Muscle of leg (tissue), 3 donors: ENCODE measurements at regions not wholly inside any gene's neighbourhood (a gene's known extent, or its start where the extent isn't known, plus 50 kb on each side); places are given as distances from the start of the nearest gene placed in this dataset.
A peak's percentile ranks its signal among the peaks of the same experiment; 100 is the strongest.

Experiments used
- DNase-seq: peaks from one replicate; pipeline ENCODE4 v3.0.0; 2013
- H3K27ac ChIP-seq: one replicate; pipeline ENCODE4 v1.5.1; 2013; ENCODE audit warnings: mild to moderate bottlenecking, low read length, control low read depth
- H3K27me3 ChIP-seq: one replicate; pipeline ENCODE4 v1.6.1; 2013; ENCODE audit warnings: low read length; ENCODE audit not compliant: control insufficient read depth, insufficient read depth
- H3K36me3 ChIP-seq: one replicate; pipeline ENCODE4 v1.6.1; 2013; ENCODE audit warnings: low read length; ENCODE audit not compliant: control insufficient read depth, insufficient read depth
- H3K4me1 ChIP-seq: one replicate; pipeline ENCODE4 v1.6.1; 2013; ENCODE audit warnings: low read length; ENCODE audit not compliant: control insufficient read depth, insufficient read depth
- H3K4me3 ChIP-seq: one replicate; pipeline ENCODE4 v1.5.1; 2013; ENCODE audit warnings: low read length, control low read depth
- H3K9me3 ChIP-seq: replicated peaks from 2 replicates; pipeline ENCODE4 v1.6.1; 2013; ENCODE audit warnings: low read depth, low read length; ENCODE audit not compliant: control insufficient read depth
- WGBS: methylation state at CpG from one replicate; pipeline ENCODE4 v1.1.5; 2013; ENCODE audit warnings: missing lambda C conversion rate; ENCODE audit not compliant: insufficient coverage; 5-methylcytosine and 5-hydroxymethylcytosine counted together

DNA sequence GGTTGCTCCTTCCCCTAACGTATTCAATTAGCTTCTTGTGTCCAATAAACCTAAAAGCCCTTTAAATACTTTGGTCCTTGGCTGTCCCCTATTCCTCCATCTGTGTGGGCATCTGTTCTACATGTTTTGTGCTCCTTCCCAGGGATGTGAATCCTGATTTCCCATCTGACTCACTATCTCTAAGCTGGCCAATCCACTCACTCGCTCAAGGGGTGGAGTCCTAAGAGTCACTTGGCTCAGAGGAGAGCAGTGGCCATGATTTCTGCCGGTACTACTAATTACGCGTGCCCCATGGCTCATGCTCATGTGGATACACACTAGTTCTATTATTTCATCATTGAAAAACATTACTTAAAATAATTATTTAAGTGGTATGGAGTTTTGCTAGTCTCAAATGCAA is 89.6 kb downstream of the TAF11L14 start:
- Histone ChIP-seq H3K27ac (no peak overlapping the region), H3K36me3 (no peaks in the 10 kb centered on the region), H3K9me3 (no peaks in the 10 kb centered on the region), H3K4me1 (peaks cover 9% of the 10 kb centered on the region), H3K27me3 (no peaks in the 10 kb centered on the region), H3K4me3 (no peak overlapping the region)
- 84% methylated on average over 2 of the region's 5 CpGs for WGBS
- DNase-seq: no peak

DNA sequence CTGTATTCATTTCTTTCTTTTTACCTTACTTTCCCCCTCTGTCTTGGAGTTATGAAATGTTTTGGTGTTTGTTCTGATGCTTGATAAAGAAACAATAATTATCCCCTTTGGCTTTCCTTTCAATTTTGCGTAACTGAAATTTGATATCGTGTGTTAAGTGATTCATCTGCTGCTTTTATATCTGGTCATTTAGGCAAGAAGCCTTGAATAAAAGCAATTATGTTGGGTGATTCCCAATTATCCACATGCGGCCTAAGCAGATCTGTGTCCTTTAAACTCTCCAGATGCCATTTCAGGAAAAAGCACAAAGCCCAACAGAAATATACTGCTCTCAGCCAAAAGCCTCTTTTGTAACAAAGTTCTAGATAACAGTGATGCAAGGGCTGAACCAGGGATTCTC is 92.8 kb downstream of the TAF11L14 start:
- no peak overlapping the region for H3K27ac ChIP-seq
- DNase-seq: no peak
- H3K9me3 ChIP-seq: no peaks in the 10 kb centered on the region
- no peaks in the 10 kb centered on the region for H3K36me3 ChIP-seq
- no peaks in the 10 kb centered on the region for H3K4me1 ChIP-seq
- WGBS: no CpG with 5 or more reads among the region's 3 CpGs
- no peak overlapping the region for H3K4me3 ChIP-seq
- H3K27me3 ChIP-seq: no peaks in the 10 kb centered on the region

GRCh38 chr5:17730421-17730820 is 96.2 kb downstream of the TAF11L14 start:
- Histone ChIP-seq H3K36me3 (no peaks in the 10 kb centered on the region), H3K9me3 (no peaks in the 10 kb centered on the region), H3K27me3 (no peaks in the 10 kb centered on the region), H3K27ac (no peak overlapping the region), H3K4me3 (no peak overlapping the region), H3K4me1 (no peaks in the 10 kb centered on the region)
- WGBS: no CpG with 5 or more reads among the region's 2 CpGs
- DNase-seq: no peak

- Histone ChIP-seq H3K9me3 (no peaks in the 10 kb centered on the region), H3K4me1 (no peaks in the 10 kb centered on the region), H3K36me3 (no peaks in the 10 kb centered on the region), H3K4me3 (no peak overlapping the region), H3K27ac (no peak overlapping the region), H3K27me3 (no peaks in the 10 kb centered on the region)
- no peak for DNase-seq
- 86% methylated on average over 1 of the region's 3 CpGs for WGBS
Measured at GRCh38 chr5:17732351-17732923, 98.2 kb downstream of the TAF11L14 start.

DNA sequence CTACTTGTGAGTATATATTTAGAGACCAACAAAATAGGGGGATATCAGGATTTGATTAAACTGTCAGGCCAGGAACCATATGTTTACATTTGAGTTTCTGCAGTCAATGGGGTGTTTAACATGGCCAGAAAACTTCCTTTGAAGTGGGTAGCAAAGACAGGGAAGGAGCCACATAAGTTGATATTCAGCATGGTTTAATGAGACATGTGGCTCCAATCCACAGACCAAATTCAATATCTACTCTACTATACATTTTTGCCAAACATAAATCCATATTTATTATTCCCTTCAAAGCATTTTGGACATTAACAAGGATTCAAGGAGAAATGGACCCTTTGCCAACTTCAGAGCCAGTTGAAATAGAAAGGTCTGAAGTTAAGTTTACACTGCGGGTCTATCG is 99.8 kb downstream of the TAF11L14 start:
- H3K4me1 ChIP-seq: no peaks in the 10 kb centered on the region
- H3K36me3 ChIP-seq: no peaks in the 10 kb centered on the region
- no peak for DNase-seq
- no peaks in the 10 kb centered on the region for H3K9me3 ChIP-seq
- no peak overlapping the region for H3K27ac ChIP-seq
- H3K27me3 ChIP-seq: no peaks in the 10 kb centered on the region
- no CpG with 5 or more reads among the region's 2 CpGs for WGBS
- no peak overlapping the region for H3K4me3 ChIP-seq

DNA sequence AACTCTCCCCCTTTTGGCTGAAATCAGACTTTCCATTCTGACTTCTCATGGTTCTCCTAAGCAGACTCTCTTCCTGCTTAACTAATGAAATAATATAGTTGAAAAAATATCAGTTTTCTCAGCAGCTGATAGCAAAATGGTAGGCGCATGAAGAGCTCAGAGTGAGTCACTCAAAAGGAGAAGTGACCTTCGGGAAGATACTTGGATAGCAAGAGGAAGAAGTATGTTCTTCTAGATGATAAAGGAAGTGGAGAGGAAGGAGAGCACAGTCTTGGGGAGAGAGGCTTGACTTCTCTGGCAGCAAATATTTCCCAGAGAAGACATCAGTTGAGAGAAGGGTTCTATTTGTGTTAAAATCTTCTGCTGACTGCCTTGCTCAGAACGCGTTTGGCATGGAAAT is 101.5 kb downstream of the TAF11L14 start:
- Histone ChIP-seq H3K27ac (no peak overlapping the region), H3K4me1 (no peaks in the 10 kb centered on the region), H3K4me3 (no peak overlapping the region), H3K36me3 (no peaks in the 10 kb centered on the region), H3K27me3 (no peaks in the 10 kb centered on the region), H3K9me3 (no peaks in the 10 kb centered on the region)
- WGBS: 65% methylated on average over 4 of the region's 4 CpGs
- DNase-seq: no peak

GRCh38 chr5:17737092-17737491 is 102.8 kb downstream of the TAF11L14 start:
- Histone ChIP-seq H3K4me1 (no peaks in the 10 kb centered on the region), H3K27me3 (no peaks in the 10 kb centered on the region), H3K36me3 (no peaks in the 10 kb centered on the region), H3K27ac (no peak overlapping the region), H3K4me3 (no peak overlapping the region), H3K9me3 (no peaks in the 10 kb centered on the region)
- WGBS: 100% methylated on average over 2 of the region's 2 CpGs
- no peak for DNase-seq

DNA sequence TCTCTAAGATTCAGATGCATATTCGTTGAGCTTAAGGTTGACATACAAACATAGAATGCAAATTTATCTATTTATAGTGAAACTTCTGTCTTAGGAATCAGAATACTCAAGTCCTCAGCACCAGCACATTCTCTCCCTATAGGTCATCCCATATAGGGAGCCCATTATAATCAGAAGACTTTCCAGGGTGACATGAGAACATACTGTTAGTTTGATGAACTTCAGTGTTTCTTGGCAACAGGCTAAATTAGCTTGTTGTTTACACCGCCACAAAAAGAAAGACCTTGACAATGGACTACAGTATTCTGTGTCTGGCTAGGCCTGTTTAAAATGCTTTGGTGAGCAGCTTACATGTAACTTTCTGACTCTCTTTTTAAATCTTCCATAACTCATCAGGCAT is 104.2 kb downstream of the TAF11L14 start:
- no peak overlapping the region for H3K4me3 ChIP-seq
- no peaks in the 10 kb centered on the region for H3K4me1 ChIP-seq
- no peaks in the 10 kb centered on the region for H3K27me3 ChIP-seq
- no CpG with 5 or more reads among the region's 2 CpGs for WGBS
- H3K9me3 ChIP-seq: no peaks in the 10 kb centered on the region
- H3K36me3 ChIP-seq: no peaks in the 10 kb centered on the region
- no peak overlapping the region for H3K27ac ChIP-seq
- DNase-seq: no peak

DNA sequence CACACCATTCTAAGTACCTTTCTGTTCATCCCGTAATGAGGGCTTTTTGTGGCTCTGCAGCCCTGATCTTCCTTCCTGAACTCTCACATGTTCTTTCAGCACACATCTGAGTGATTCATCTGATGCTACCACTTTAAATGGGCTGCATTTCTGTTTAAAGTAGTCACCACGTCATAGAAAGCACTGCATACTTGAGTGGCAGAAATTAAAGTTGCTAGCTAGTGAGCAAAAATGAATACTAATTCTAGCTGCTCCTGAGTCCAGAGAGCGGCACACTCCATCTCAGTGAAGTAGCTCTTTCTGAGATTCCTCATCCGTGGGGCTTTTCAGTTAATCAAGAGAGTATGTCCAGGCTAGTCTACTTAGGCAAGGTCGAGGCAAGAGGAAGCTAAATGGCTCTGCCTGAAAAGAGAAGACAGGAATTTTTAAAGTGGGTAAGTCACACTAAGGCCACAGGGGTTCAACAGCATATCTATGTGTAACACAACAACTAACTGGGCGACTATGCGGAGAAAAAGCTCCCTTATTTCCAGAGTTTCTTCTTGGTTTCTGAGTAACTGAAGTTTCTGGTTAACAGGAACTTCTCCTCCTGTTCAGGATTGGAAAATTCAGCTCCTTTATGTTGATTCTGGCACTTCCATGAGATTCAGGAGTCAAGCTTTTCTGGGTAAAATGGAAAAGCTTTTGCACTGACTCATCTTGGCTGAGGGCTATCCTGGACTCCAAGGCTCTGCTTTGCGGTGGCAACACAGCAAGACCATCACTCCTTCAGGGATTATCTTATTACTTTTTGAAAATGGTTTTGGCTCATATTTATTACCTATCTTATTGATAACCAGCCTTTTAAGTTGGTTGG is 109.5 kb downstream of the TAF11L14 start:
- Histone ChIP-seq H3K4me3 (no peak overlapping the region), H3K4me1 (no peaks in the 10 kb centered on the region), H3K36me3 (no peaks in the 10 kb centered on the region), H3K9me3 (no peaks in the 10 kb centered on the region), H3K27me3 (no peaks in the 10 kb centered on the region), H3K27ac (no peak overlapping the region)
- peak; percentile 72 for DNase-seq
- 83% methylated on average over 1 of the region's 8 CpGs for WGBS

- Histone ChIP-seq H3K27me3 (no peaks in the 10 kb centered on the region), H3K36me3 (no peaks in the 10 kb centered on the region), H3K4me1 (no peaks in the 10 kb centered on the region), H3K4me3 (no peak overlapping the region), H3K9me3 (no peaks in the 10 kb centered on the region), H3K27ac (no peak overlapping the region)
- DNase-seq: no peak
- WGBS: 67% methylated on average over 1 of the region's 2 CpGs
Measured at GRCh38 chr5:17748201-17748600, 113.9 kb downstream of the TAF11L14 start.
